ENCODE measurements at regions not wholly inside any gene's neighbourhood (a gene's known extent, or its start where the extent isn't known, plus 50 kb on each side); places are given as distances from the start of the nearest gene placed in this dataset.

DNA sequence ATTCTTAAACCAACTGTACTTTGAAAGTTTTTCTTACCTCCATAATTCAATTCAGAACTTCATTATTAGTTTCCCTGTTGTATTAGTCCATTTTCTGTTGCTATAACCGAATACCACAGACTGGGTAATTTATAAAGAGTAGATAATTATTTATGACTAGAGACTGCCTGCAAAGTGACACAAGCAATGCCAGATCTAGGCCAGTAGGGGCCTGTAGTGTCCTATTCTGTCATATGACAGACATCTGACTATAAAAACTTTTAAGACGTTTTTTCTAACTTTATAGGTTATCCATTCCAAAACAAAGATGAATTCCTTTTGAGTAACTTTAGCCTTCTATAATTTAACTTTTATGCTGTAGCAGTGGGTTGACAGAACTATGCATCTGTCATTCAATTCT is 2783.8 kb downstream of the PCDH9 start:
- H3K36me3 ChIP-seq (ENCODE audit: control insufficient read depth in 1 of 2, insufficient read depth in 2 of 2, low read length in 2 of 2) = no peaks in the 10 kb centered on the region
- no TSS peak for BruUV-seq (replicated peaks)
- H3K4me3 ChIP-seq (replicated peaks in 1 of 2; ENCODE audit: low read depth in 1 of 2, low read length in 2 of 2) = no peak overlapping the region
- ATAC-seq (peak; percentile 73), DNase-seq (ENCODE audit: low read depth, low spot score) (peak; percentile 3)
- TF ChIP-seq EZH2phosphoT487 (IDR thresholded peaks at IDR 0.05; ENCODE audit: borderline replicate concordance) (no peak), SIN3A (IDR thresholded peaks at IDR 0.05; ENCODE audit: low read depth) (no peak), POLR2AphosphoS5 (IDR thresholded peaks at IDR 0.05; ENCODE audit: low read depth, low read length) (no peak), ZFX (IDR thresholded peaks at IDR 0.05) (no peak), EZH2 (IDR thresholded peaks at IDR 0.05) (no peak), RAD21 (IDR thresholded peaks at IDR 0.05; ENCODE audit: low read depth) (peak; percentile 19; the same call in 1 of the 2 replicates), YY1 (IDR thresholded peaks at IDR 0.05; ENCODE audit: extremely low read depth, insufficient replicate concordance, low read depth, low read length) (no peak), FOSL1 (IDR thresholded peaks at IDR 0.05; ENCODE audit: low read depth) (no peak), ZNF274 (IDR thresholded peaks at IDR 0.05; ENCODE audit: low read depth, low read length) (no peak), EGR1 (IDR thresholded peaks at IDR 0.05; ENCODE audit: low read depth) (no peak), TCF7L2 (IDR thresholded peaks at IDR 0.05; ENCODE audit: borderline replicate concordance, extremely low read depth, insufficient read depth, insufficient read length) (no peak), SP1 (IDR thresholded peaks at IDR 0.05; ENCODE audit: low read depth) (no peak), ELF1 (IDR thresholded peaks at IDR 0.05; ENCODE audit: borderline replicate concordance, low read depth) (no peak)
- TF ChIP-seq, protein P1, sequence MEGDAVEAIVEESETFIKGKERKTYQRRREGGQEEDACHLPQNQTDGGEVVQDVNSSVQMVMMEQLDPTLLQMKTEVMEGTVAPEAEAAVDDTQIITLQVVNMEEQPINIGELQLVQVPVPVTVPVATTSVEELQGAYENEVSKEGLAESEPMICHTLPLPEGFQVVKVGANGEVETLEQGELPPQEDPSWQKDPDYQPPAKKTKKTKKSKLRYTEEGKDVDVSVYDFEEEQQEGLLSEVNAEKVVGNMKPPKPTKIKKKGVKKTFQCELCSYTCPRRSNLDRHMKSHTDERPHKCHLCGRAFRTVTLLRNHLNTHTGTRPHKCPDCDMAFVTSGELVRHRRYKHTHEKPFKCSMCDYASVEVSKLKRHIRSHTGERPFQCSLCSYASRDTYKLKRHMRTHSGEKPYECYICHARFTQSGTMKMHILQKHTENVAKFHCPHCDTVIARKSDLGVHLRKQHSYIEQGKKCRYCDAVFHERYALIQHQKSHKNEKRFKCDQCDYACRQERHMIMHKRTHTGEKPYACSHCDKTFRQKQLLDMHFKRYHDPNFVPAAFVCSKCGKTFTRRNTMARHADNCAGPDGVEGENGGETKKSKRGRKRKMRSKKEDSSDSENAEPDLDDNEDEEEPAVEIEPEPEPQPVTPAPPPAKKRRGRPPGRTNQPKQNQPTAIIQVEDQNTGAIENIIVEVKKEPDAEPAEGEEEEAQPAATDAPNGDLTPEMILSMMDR (IDR thresholded peaks at IDR 0.05 in 2 of 3, conservative IDR thresholded peaks at IDR 0.05 in 1 of 3; ENCODE audit: borderline replicate concordance in 1 of 3, insufficient read depth in 1 of 3, low read depth in 2 of 3, low read length in 2 of 3) = peak in 2 of 3 experiments; percentile 61 to 69; a peak in 4 of 6 replicates
- TF ChIP-seq, protein P2, sequence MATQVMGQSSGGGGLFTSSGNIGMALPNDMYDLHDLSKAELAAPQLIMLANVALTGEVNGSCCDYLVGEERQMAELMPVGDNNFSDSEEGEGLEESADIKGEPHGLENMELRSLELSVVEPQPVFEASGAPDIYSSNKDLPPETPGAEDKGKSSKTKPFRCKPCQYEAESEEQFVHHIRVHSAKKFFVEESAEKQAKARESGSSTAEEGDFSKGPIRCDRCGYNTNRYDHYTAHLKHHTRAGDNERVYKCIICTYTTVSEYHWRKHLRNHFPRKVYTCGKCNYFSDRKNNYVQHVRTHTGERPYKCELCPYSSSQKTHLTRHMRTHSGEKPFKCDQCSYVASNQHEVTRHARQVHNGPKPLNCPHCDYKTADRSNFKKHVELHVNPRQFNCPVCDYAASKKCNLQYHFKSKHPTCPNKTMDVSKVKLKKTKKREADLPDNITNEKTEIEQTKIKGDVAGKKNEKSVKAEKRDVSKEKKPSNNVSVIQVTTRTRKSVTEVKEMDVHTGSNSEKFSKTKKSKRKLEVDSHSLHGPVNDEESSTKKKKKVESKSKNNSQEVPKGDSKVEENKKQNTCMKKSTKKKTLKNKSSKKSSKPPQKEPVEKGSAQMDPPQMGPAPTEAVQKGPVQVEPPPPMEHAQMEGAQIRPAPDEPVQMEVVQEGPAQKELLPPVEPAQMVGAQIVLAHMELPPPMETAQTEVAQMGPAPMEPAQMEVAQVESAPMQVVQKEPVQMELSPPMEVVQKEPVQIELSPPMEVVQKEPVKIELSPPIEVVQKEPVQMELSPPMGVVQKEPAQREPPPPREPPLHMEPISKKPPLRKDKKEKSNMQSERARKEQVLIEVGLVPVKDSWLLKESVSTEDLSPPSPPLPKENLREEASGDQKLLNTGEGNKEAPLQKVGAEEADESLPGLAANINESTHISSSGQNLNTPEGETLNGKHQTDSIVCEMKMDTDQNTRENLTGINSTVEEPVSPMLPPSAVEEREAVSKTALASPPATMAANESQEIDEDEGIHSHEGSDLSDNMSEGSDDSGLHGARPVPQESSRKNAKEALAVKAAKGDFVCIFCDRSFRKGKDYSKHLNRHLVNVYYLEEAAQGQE (IDR thresholded peaks at IDR 0.05; ENCODE audit: low read depth) = no peak
- intact Hi-C loops (cut with micrococcal nuclease) = no loop called here
- H3K9me2 ChIP-seq (ENCODE audit: insufficient read depth) = no peaks in the 10 kb centered on the region
- POLR2A ChIA-PET = no interaction called here
- no peak overlapping the region for H2AFZ ChIP-seq (ENCODE audit: low read depth, low read length, poor library complexity, severe bottlenecking)
- no peaks in the 10 kb centered on the region for H4K20me1 ChIP-seq (ENCODE audit: insufficient read depth)
- no peak overlapping the region for H3K4me2 ChIP-seq (ENCODE audit: low read length)
- no peak overlapping the region for H3K9ac ChIP-seq (ENCODE audit: low read length)
- no peaks in the 10 kb centered on the region for H3K4me1 ChIP-seq (ENCODE audit: control insufficient read depth in 1 of 2, insufficient read depth in 2 of 2, low read length in 2 of 2)
- CTCF ChIA-PET = no interaction called here
- no peaks in the 10 kb centered on the region for H3K27me3 ChIP-seq (ENCODE audit: insufficient read depth, low read length)
- H3K9me3 ChIP-seq (ENCODE audit: control insufficient read depth in 1 of 2, insufficient read depth in 1 of 2, low read depth in 1 of 2, low read length in 2 of 2) = no peaks in the 10 kb centered on the region
- H3K79me2 ChIP-seq (ENCODE audit: insufficient read depth, low read length) = no peaks in the 10 kb centered on the region
- RAD21 ChIA-PET (ENCODE audit: low non-redundant PET in 1 of 2, low total read pairs in 2 of 2, uncharacterized antibody in 2 of 2, unreplicated experiment in 2 of 2) = no interaction called here
- H3K27ac ChIP-seq (ENCODE audit: low read depth, low read length) = no peak overlapping the region

Measured in HCT116 (cell line).